ENCODE measurements at regions not wholly inside any gene's neighbourhood (a gene's known extent, or its start where the extent isn't known, plus 50 kb on each side); places are given as distances from the start of the nearest gene placed in this dataset.

- Mint-ChIP-seq H3K9me3 (peaks cover 10% of the 10 kb centered on the region), H3K4me3 (no peak overlapping the region), H3K36me3 (no peaks in the 10 kb centered on the region), H3K27me3 (ENCODE audit: low read depth) (peaks cover 12% of the 10 kb centered on the region; the same call in 1 of the 2 replicates), H3K4me1 (peaks cover 17% of the 10 kb centered on the region), H3K27ac (no peak overlapping the region)
- POLR2A ChIA-PET: no interaction called here
- no peak for TF ChIP-seq GABPB1 (CRISPR knock-in tag; IDR thresholded peaks at IDR 0.05)
- no peak for TF ChIP-seq FOXK1 (CRISPR knock-in tag; IDR thresholded peaks at IDR 0.05)
- no peak for TF ChIP-seq ZNF396 (CRISPR knock-in tag; IDR thresholded peaks at IDR 0.05; ENCODE audit: borderline replicate concordance)
- TF ChIP-seq ZNF416 (CRISPR knock-in tag; IDR thresholded peaks at IDR 0.05): no peak
- no peak for ATAC-seq
- no peak for DNase-seq (ENCODE audit: low spot score)
- CTCF ChIA-PET: interaction anchor here (0.9 to 3.9 kb wide), 3 partner anchors 20 to 65 kb away, joined by 3 to 45 read pairs (median 6); no protein-coding TSS in a partner anchor
Observed at GRCh38 chr17:73711916-73712315, 67.7 kb upstream of the SDK2 start.

- Mint-ChIP-seq H3K27ac (no peak overlapping the region), H3K27me3 (ENCODE audit: low read depth) (peaks cover 8% of the 10 kb centered on the region; the same call in 1 of the 2 replicates), H3K36me3 (no peaks in the 10 kb centered on the region), H3K4me3 (no peak overlapping the region), H3K9me3 (no peaks in the 10 kb centered on the region), H3K4me1 (peaks cover 16% of the 10 kb centered on the region)
- peak; percentile 65 for ATAC-seq
- ChIA-PET POLR2A (no interaction called here), CTCF (interaction anchor here (0.6 to 1.5 kb wide), 13 partner anchors 9 to 264 kb away, joined by 3 to 12 read pairs (median 3); no protein-coding TSS in a partner anchor)
- peak; percentile 48 for DNase-seq (ENCODE audit: low spot score)
- TF ChIP-seq RORB (CRISPR knock-in tag; IDR thresholded peaks at IDR 0.05): no peak
- no peak for TF ChIP-seq CDX4 (CRISPR knock-in tag; IDR thresholded peaks at IDR 0.05; ENCODE audit: borderline replicate concordance)
Observed at GRCh38 chr17:73713136-73713535, 68.9 kb upstream of the SDK2 start.

GRCh38 chr17:73715769-73716168 lies 71.5 kb upstream of the SDK2 start:
- TF ChIP-seq ZNF263 (CRISPR knock-in tag; IDR thresholded peaks at IDR 0.05; ENCODE audit: low read depth): no peak
- peak; percentile 36 for TF ChIP-seq USF2 (CRISPR knock-in tag; IDR thresholded peaks at IDR 0.05)
- H3K9me3 Mint-ChIP-seq: no peaks in the 10 kb centered on the region
- no peak overlapping the region for H3K4me3 Mint-ChIP-seq
- DNase-seq (ENCODE audit: low spot score) (no peak), ATAC-seq (no peak)
- ChIA-PET CTCF (interaction anchor here (2.0 kb wide), 1 partner anchor 66 kb away, joined by 4 read pairs; no protein-coding TSS in a partner anchor), POLR2A (no interaction called here)
- H3K27me3 Mint-ChIP-seq (ENCODE audit: low read depth): peaks cover 2% of the 10 kb centered on the region; the same call in 1 of the 2 replicates
- H3K4me1 Mint-ChIP-seq: peaks cover 30% of the 10 kb centered on the region
- no peak overlapping the region for H3K27ac Mint-ChIP-seq
- H3K36me3 Mint-ChIP-seq: no peaks in the 10 kb centered on the region

- H3K9me3 Mint-ChIP-seq: no peaks in the 10 kb centered on the region
- no peak overlapping the region for H3K27ac Mint-ChIP-seq
- no peak overlapping the region for H3K4me3 Mint-ChIP-seq
- CTCF ChIA-PET: interaction anchor here (0.7 to 1.9 kb wide), 5 partner anchors 21 to 124 kb away, joined by 3 to 5 read pairs (median 4); no protein-coding TSS in a partner anchor
- peaks cover 2% of the 10 kb centered on the region; the same call in 1 of the 2 replicates for H3K27me3 Mint-ChIP-seq (ENCODE audit: low read depth)
- DNase-seq (ENCODE audit: low spot score): no peak
- H3K36me3 Mint-ChIP-seq: no peaks in the 10 kb centered on the region
- peaks cover 30% of the 10 kb centered on the region for H3K4me1 Mint-ChIP-seq
- TF ChIP-seq RORB (CRISPR knock-in tag; IDR thresholded peaks at IDR 0.05) (no peak), E2F5 (CRISPR knock-in tag; IDR thresholded peaks at IDR 0.05) (no peak), PRDM15 (CRISPR knock-in tag; IDR thresholded peaks at IDR 0.05) (no peak), SMAD3 (CRISPR knock-in tag; IDR thresholded peaks at IDR 0.05; ENCODE audit: borderline replicate concordance) (no peak), CDX4 (CRISPR knock-in tag; IDR thresholded peaks at IDR 0.05; ENCODE audit: borderline replicate concordance) (no peak), FOXK1 (CRISPR knock-in tag; IDR thresholded peaks at IDR 0.05) (no peak), MXD4 (CRISPR knock-in tag; IDR thresholded peaks at IDR 0.05; ENCODE audit: borderline replicate concordance) (no peak), NFE2L1 (CRISPR knock-in tag; IDR thresholded peaks at IDR 0.05) (no peak), E2F4 (CRISPR knock-in tag; IDR thresholded peaks at IDR 0.05; ENCODE audit: borderline replicate concordance, low read depth) (no peak)
- ATAC-seq: no peak
- POLR2A ChIA-PET: no interaction called here
Observed at GRCh38 chr17:73717690-73718089, 73.4 kb upstream of the SDK2 start.
